ENCODE measurements at regions not wholly inside any gene's neighbourhood (a gene's known extent, or its start where the extent isn't known, plus 50 kb on each side); places are given as distances from the start of the nearest gene placed in this dataset.
"Not testable (repeated sequence)": the region's sequence is repeated elsewhere in the genome, so short reads cannot be mapped to it uniquely, and the experiment has no call there.

- H3K27me3 ChIP-seq (ENCODE audit: insufficient read depth, poor library complexity, severe bottlenecking): no peaks in the 10 kb centered on the region
- ATAC-seq (ENCODE audit: low read depth): no peak
- DNase-seq (ENCODE audit: low spot score): no peak
- no peaks in the 10 kb centered on the region for H3K4me1 ChIP-seq (ENCODE audit: insufficient read depth, poor library complexity, severe bottlenecking)
- TF ChIP-seq CTCF (IDR thresholded peaks at IDR 0.05; ENCODE audit: poor library complexity, severe bottlenecking): no peak
- no peak overlapping the region for H3K27ac ChIP-seq (ENCODE audit: poor library complexity, severe bottlenecking)
- no peaks in the 10 kb centered on the region for H3K36me3 ChIP-seq (ENCODE audit: low read depth)
- no peaks in the 10 kb centered on the region for H3K9me3 ChIP-seq (ENCODE audit: severe bottlenecking)
- no peak overlapping the region for H3K4me3 ChIP-seq (ENCODE audit: severe bottlenecking)
Observed at GRCh38 chr11:29446132-29446531, 570.7 kb downstream of the KCNA4 start.

GRCh38 chr11:29445191-29445590, 571.6 kb downstream of the KCNA4 start:
- H3K4me1 ChIP-seq (ENCODE audit: insufficient read depth, poor library complexity, severe bottlenecking); H3K36me3 ChIP-seq (ENCODE audit: low read depth); H3K27ac ChIP-seq (ENCODE audit: poor library complexity, severe bottlenecking); H3K27me3 ChIP-seq (ENCODE audit: insufficient read depth, poor library complexity, severe bottlenecking); H3K9me3 ChIP-seq (ENCODE audit: severe bottlenecking); H3K4me3 ChIP-seq (ENCODE audit: severe bottlenecking); DNase-seq (ENCODE audit: low spot score); ATAC-seq (ENCODE audit: low read depth): not testable (repeated sequence)

- no peak for ATAC-seq (ENCODE audit: low read depth)
Observed at GRCh38 chr11:29438815-29439214, 578.0 kb downstream of the KCNA4 start.

GRCh38 chr11:29435421-29435820, 581.4 kb downstream of the KCNA4 start:
- H3K36me3 ChIP-seq (ENCODE audit: low read depth): no peaks in the 10 kb centered on the region
- H3K27me3 ChIP-seq (ENCODE audit: insufficient read depth, poor library complexity, severe bottlenecking): no peaks in the 10 kb centered on the region
- no peak for TF ChIP-seq CTCF (IDR thresholded peaks at IDR 0.05; ENCODE audit: poor library complexity, severe bottlenecking)
- ATAC-seq (ENCODE audit: low read depth) (no peak), DNase-seq (ENCODE audit: low spot score) (no peak)
- no peak overlapping the region for H3K27ac ChIP-seq (ENCODE audit: poor library complexity, severe bottlenecking)
- no peaks in the 10 kb centered on the region for H3K4me1 ChIP-seq (ENCODE audit: insufficient read depth, poor library complexity, severe bottlenecking)
- H3K4me3 ChIP-seq (ENCODE audit: severe bottlenecking): no peak overlapping the region
- H3K9me3 ChIP-seq (ENCODE audit: severe bottlenecking): no peaks in the 10 kb centered on the region

More at GRCh38 chr11:29438815-29439214, 578.0 kb downstream of the KCNA4 start:
- Histone ChIP-seq H3K27me3 (ENCODE audit: insufficient read depth, poor library complexity, severe bottlenecking) (no peaks in the 10 kb centered on the region), H3K4me1 (ENCODE audit: insufficient read depth, poor library complexity, severe bottlenecking) (no peaks in the 10 kb centered on the region), H3K27ac (ENCODE audit: poor library complexity, severe bottlenecking) (no peak overlapping the region), H3K9me3 (ENCODE audit: severe bottlenecking) (no peaks in the 10 kb centered on the region), H3K36me3 (ENCODE audit: low read depth) (no peaks in the 10 kb centered on the region), H3K4me3 (ENCODE audit: severe bottlenecking) (no peak overlapping the region)
- no peak for DNase-seq (ENCODE audit: low spot score)
- TF ChIP-seq CTCF (IDR thresholded peaks at IDR 0.05; ENCODE audit: poor library complexity, severe bottlenecking): no peak

GRCh38 chr11:29432719-29433325, 584.0 kb downstream of the KCNA4 start:
- ATAC-seq (ENCODE audit: low read depth): no peak
- peak; percentile 77 for TF ChIP-seq CTCF (IDR thresholded peaks at IDR 0.05; ENCODE audit: poor library complexity, severe bottlenecking)
- Histone ChIP-seq H3K4me1 (ENCODE audit: insufficient read depth, poor library complexity, severe bottlenecking) (no peaks in the 10 kb centered on the region), H3K27me3 (ENCODE audit: insufficient read depth, poor library complexity, severe bottlenecking) (no peaks in the 10 kb centered on the region), H3K9me3 (ENCODE audit: severe bottlenecking) (no peaks in the 10 kb centered on the region), H3K27ac (ENCODE audit: poor library complexity, severe bottlenecking) (no peak overlapping the region), H3K4me3 (ENCODE audit: severe bottlenecking) (no peak overlapping the region), H3K36me3 (ENCODE audit: low read depth) (no peaks in the 10 kb centered on the region)
- DNase-seq (ENCODE audit: low spot score): no peak

All from RWPE2 (cell line).